ENCODE measurements at regions not wholly inside any gene's neighbourhood (a gene's known extent, or its start where the extent isn't known, plus 50 kb on each side); places are given as distances from the start of the nearest gene placed in this dataset.

DNA sequence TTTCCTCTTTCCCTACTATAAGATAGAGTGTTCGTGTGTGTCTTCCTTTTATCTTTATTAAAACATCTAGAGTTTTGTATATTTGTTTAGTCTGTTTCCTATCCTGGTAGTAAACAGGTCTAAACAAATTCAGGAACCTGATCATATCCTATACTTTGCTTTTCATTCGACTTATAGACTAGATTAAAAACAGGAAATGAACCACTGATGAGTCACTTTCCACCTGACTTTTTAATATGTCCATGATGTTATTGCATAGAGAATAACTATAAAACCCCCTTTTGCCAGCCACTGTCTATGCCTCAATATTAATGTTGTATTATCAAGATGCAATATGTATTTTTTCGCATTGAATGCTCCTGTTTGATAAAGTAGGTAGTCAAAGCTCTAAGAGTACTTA is 1794.0 kb downstream of the STIM2 start:
- Mint-ChIP-seq H3K27ac (no peak overlapping the region), H3K9me3 (peaks cover 11% of the 10 kb centered on the region), H3K4me1 (peaks cover 1% of the 10 kb centered on the region; the same call in 2 of the 3 replicates), H3K27me3 (ENCODE audit: insufficient read depth, low read depth, poor library complexity) (no peaks in the 10 kb centered on the region), H3K36me3 (ENCODE audit: low read depth) (peaks cover 6% of the 10 kb centered on the region; the same call in 1 of the 3 replicates), H3K4me3 (no peak overlapping the region)
- no peaks in the 10 kb centered on the region for H4K20me1 ChIP-seq (replicated peaks; ENCODE audit: insufficient read depth)
- TF ChIP-seq CREB1 (CRISPR knock-in tag; IDR thresholded peaks at IDR 0.05; ENCODE audit: low read depth) = no peak
- no peak for TF ChIP-seq ZNF331 (CRISPR knock-in tag; IDR thresholded peaks at IDR 0.05; ENCODE audit: low read depth)
- TF ChIP-seq NANOG (IDR thresholded peaks at IDR 0.05; ENCODE audit: borderline replicate concordance) = no peak
- TF ChIP-seq, protein P1, sequence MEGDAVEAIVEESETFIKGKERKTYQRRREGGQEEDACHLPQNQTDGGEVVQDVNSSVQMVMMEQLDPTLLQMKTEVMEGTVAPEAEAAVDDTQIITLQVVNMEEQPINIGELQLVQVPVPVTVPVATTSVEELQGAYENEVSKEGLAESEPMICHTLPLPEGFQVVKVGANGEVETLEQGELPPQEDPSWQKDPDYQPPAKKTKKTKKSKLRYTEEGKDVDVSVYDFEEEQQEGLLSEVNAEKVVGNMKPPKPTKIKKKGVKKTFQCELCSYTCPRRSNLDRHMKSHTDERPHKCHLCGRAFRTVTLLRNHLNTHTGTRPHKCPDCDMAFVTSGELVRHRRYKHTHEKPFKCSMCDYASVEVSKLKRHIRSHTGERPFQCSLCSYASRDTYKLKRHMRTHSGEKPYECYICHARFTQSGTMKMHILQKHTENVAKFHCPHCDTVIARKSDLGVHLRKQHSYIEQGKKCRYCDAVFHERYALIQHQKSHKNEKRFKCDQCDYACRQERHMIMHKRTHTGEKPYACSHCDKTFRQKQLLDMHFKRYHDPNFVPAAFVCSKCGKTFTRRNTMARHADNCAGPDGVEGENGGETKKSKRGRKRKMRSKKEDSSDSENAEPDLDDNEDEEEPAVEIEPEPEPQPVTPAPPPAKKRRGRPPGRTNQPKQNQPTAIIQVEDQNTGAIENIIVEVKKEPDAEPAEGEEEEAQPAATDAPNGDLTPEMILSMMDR (conservative IDR thresholded peaks at IDR 0.05; ENCODE audit: low read depth in 2 of 2) = no peak
- no peak for TF ChIP-seq STAT1 (IDR thresholded peaks at IDR 0.05; ENCODE audit: unreplicated experiment)
- no peak overlapping the region for H2AFZ ChIP-seq
- no peaks in the 10 kb centered on the region for H3K27me3 ChIP-seq (ENCODE audit: insufficient read depth)
- no peaks in the 10 kb centered on the region for H3K36me3 ChIP-seq (ENCODE audit: insufficient read depth)
- H3K27ac ChIP-seq (ENCODE audit: low read depth) = no peak overlapping the region
- no peaks in the 10 kb centered on the region for H3K4me1 ChIP-seq (ENCODE audit: insufficient read depth)
- peaks cover 7% of the 10 kb centered on the region for H3K9me2 ChIP-seq (ENCODE audit: insufficient read depth)
- H3K4me3 ChIP-seq = no peak overlapping the region
- no peak for DNase-seq (ENCODE audit: low spot score)
- no peak for ATAC-seq
- H3K4me2 ChIP-seq = no peak overlapping the region
- no peaks in the 10 kb centered on the region for H3F3A ChIP-seq (replicated peaks; ENCODE audit: low read depth)
- H3K79me2 ChIP-seq (replicated peaks; ENCODE audit: insufficient read depth) = no peaks in the 10 kb centered on the region

DNA sequence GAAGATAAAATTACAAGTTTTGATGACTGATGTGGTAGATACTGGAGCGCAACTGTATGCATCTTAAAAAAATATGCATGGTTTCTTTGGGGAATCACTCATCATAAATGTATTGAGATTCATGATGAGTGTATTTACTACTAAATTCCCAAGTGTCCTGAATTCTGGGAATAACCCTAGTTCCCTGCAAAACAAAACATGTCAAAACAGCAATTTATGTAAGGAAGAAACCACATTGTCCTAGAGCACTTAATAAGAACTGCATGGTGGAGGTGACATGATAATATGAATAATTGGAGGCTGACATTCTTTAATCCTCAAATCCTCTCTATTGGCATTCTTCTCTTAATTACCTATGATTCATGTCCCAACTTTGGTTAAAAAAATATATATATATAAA is 1804.7 kb downstream of the STIM2 start:
- Mint-ChIP-seq H3K36me3 (ENCODE audit: low read depth) (no peaks in the 10 kb centered on the region), H3K27me3 (ENCODE audit: insufficient read depth, low read depth, poor library complexity) (no peaks in the 10 kb centered on the region), H3K27ac (no peak overlapping the region), H3K4me1 (no peaks in the 10 kb centered on the region), H3K4me3 (no peak overlapping the region), H3K9me3 (no peaks in the 10 kb centered on the region)
- Histone ChIP-seq H2AFZ (no peak overlapping the region), H4K20me1 (replicated peaks; ENCODE audit: insufficient read depth) (no peaks in the 10 kb centered on the region), H3K36me3 (ENCODE audit: insufficient read depth) (no peaks in the 10 kb centered on the region), H3K9me2 (ENCODE audit: insufficient read depth) (no peaks in the 10 kb centered on the region), H3K27ac (ENCODE audit: low read depth) (no peak overlapping the region), H3F3A (replicated peaks; ENCODE audit: low read depth) (no peaks in the 10 kb centered on the region), H3K4me2 (no peak overlapping the region), H3K27me3 (ENCODE audit: insufficient read depth) (no peaks in the 10 kb centered on the region), H3K4me1 (ENCODE audit: insufficient read depth) (no peaks in the 10 kb centered on the region), H3K79me2 (replicated peaks; ENCODE audit: insufficient read depth) (no peaks in the 10 kb centered on the region), H3K4me3 (no peak overlapping the region)
- ATAC-seq (no peak), DNase-seq (ENCODE audit: low spot score) (no peak)
- TF ChIP-seq ZNF331 (CRISPR knock-in tag; IDR thresholded peaks at IDR 0.05; ENCODE audit: low read depth) = no peak
- TF ChIP-seq EZH2phosphoT487 (IDR thresholded peaks at IDR 0.05; ENCODE audit: unreplicated experiment) = no peak
- no peak for TF ChIP-seq EZH2 (IDR thresholded peaks at IDR 0.05; ENCODE audit: low read depth, unreplicated experiment)

DNA sequence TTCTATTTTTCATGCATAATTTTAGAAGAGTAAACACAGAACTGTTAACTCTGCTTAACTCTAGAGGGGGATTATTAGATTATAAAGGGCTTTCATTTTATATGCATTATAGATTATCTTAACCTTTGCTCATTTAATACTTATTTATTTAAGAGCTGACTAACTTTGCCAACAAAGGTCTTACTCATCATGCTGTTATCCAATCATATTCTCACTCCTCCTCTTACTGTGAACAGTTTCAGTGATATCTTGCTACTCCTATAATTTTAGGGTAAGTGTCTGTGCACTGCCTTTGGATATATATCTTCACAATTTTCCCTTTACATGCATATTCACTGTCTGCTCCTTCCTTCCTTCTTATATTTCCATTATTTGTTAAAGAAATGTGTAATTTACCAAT is 1814.9 kb downstream of the STIM2 start:
- Histone ChIP-seq H3K79me2 (replicated peaks; ENCODE audit: insufficient read depth) (no peaks in the 10 kb centered on the region), H3K9me2 (ENCODE audit: insufficient read depth) (no peaks in the 10 kb centered on the region), H4K20me1 (replicated peaks; ENCODE audit: insufficient read depth) (no peaks in the 10 kb centered on the region), H3F3A (replicated peaks; ENCODE audit: low read depth) (no peaks in the 10 kb centered on the region), H3K4me1 (ENCODE audit: insufficient read depth) (peaks cover 9% of the 10 kb centered on the region; the same call in 1 of the 2 replicates), H3K27ac (ENCODE audit: low read depth) (no peak overlapping the region), H3K36me3 (ENCODE audit: insufficient read depth) (no peaks in the 10 kb centered on the region), H3K4me3 (no peak overlapping the region), H2AFZ (no peak overlapping the region; the same call in 1 of the 2 replicates), H3K27me3 (ENCODE audit: insufficient read depth) (no peaks in the 10 kb centered on the region), H3K4me2 (no peak overlapping the region)
- no peak for ATAC-seq
- no peak overlapping the region for H3K4me3 Mint-ChIP-seq
- no peak overlapping the region for H3K27ac Mint-ChIP-seq
- H3K36me3 Mint-ChIP-seq (ENCODE audit: low read depth) = no peaks in the 10 kb centered on the region
- TF ChIP-seq ZNF331 (CRISPR knock-in tag; IDR thresholded peaks at IDR 0.05; ENCODE audit: low read depth) = no peak
- TF ChIP-seq NANOG (IDR thresholded peaks at IDR 0.05; ENCODE audit: borderline replicate concordance) = no peak
- TF ChIP-seq JUNB (IDR thresholded peaks at IDR 0.05; ENCODE audit: unreplicated experiment) = no peak
- TF ChIP-seq, protein P2, sequence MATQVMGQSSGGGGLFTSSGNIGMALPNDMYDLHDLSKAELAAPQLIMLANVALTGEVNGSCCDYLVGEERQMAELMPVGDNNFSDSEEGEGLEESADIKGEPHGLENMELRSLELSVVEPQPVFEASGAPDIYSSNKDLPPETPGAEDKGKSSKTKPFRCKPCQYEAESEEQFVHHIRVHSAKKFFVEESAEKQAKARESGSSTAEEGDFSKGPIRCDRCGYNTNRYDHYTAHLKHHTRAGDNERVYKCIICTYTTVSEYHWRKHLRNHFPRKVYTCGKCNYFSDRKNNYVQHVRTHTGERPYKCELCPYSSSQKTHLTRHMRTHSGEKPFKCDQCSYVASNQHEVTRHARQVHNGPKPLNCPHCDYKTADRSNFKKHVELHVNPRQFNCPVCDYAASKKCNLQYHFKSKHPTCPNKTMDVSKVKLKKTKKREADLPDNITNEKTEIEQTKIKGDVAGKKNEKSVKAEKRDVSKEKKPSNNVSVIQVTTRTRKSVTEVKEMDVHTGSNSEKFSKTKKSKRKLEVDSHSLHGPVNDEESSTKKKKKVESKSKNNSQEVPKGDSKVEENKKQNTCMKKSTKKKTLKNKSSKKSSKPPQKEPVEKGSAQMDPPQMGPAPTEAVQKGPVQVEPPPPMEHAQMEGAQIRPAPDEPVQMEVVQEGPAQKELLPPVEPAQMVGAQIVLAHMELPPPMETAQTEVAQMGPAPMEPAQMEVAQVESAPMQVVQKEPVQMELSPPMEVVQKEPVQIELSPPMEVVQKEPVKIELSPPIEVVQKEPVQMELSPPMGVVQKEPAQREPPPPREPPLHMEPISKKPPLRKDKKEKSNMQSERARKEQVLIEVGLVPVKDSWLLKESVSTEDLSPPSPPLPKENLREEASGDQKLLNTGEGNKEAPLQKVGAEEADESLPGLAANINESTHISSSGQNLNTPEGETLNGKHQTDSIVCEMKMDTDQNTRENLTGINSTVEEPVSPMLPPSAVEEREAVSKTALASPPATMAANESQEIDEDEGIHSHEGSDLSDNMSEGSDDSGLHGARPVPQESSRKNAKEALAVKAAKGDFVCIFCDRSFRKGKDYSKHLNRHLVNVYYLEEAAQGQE (IDR thresholded peaks at IDR 0.05; ENCODE audit: unreplicated experiment) = no peak
- DNase-seq (ENCODE audit: low spot score) = no peak
- H3K27me3 Mint-ChIP-seq (ENCODE audit: insufficient read depth, low read depth, poor library complexity) = no peaks in the 10 kb centered on the region
- no peaks in the 10 kb centered on the region; the same call in 2 of the 3 replicates for H3K4me1 Mint-ChIP-seq
- H3K9me3 Mint-ChIP-seq = no peaks in the 10 kb centered on the region
